ENCODE measurements at regions not wholly inside any gene's neighbourhood (a gene's known extent, or its start where the extent isn't known, plus 50 kb on each side); places are given as distances from the start of the nearest gene placed in this dataset.

- DNase-seq (ENCODE audit: low spot score) = no peak
- Histone ChIP-seq H3K27me3 (ENCODE audit: insufficient read depth) (no peaks in the 10 kb centered on the region), H3K79me2 (replicated peaks; ENCODE audit: insufficient read depth) (peaks cover 58% of the 10 kb centered on the region), H3K4me2 (no peak overlapping the region), H3K27ac (ENCODE audit: low read depth) (no peak overlapping the region), H4K20me1 (replicated peaks; ENCODE audit: insufficient read depth) (peaks cover 4% of the 10 kb centered on the region; the same call in 1 of the 2 replicates), H3K9me2 (ENCODE audit: insufficient read depth) (0 out of 2 replicates have a peak, but pooled peaks cover 3% of the 10 kb centered on the region), H3K36me3 (ENCODE audit: insufficient read depth) (no peaks in the 10 kb centered on the region), H3K4me3 (no peak overlapping the region), H3F3A (replicated peaks; ENCODE audit: low read depth) (no peaks in the 10 kb centered on the region), H2AFZ (no peak overlapping the region), H3K4me1 (ENCODE audit: insufficient read depth) (peaks cover 10% of the 10 kb centered on the region; the same call in 1 of the 2 replicates)
- no peak for ATAC-seq
- Mint-ChIP-seq H3K27ac (no peak overlapping the region), H3K9me3 (no peaks in the 10 kb centered on the region; the same call in 2 of the 3 replicates), H3K4me3 (no peak overlapping the region), H3K4me1 (peaks cover 12% of the 10 kb centered on the region), H3K27me3 (ENCODE audit: insufficient read depth, low read depth, poor library complexity) (no peaks in the 10 kb centered on the region), H3K36me3 (ENCODE audit: low read depth) (peaks cover 17% of the 10 kb centered on the region)
- TF ChIP-seq NANOG (IDR thresholded peaks at IDR 0.05; ENCODE audit: borderline replicate concordance) = no peak
- no peak for TF ChIP-seq CTCF (conservative IDR thresholded peaks at IDR 0.05; ENCODE audit: low read depth in 2 of 2)
- no peak for TF ChIP-seq STAT1 (IDR thresholded peaks at IDR 0.05; ENCODE audit: unreplicated experiment)
- TF ChIP-seq POLR2AphosphoS5 (IDR thresholded peaks at IDR 0.05; ENCODE audit: low read depth) = no peak
- no peak for TF ChIP-seq EZH2 (IDR thresholded peaks at IDR 0.05; ENCODE audit: low read depth, unreplicated experiment)
- no peak for TF ChIP-seq ZNF114 (CRISPR knock-in tag; IDR thresholded peaks at IDR 0.05)
- TF ChIP-seq ZNF462 (CRISPR knock-in tag; IDR thresholded peaks at IDR 0.05) = no peak
- no peak for TF ChIP-seq CREB1 (CRISPR knock-in tag; IDR thresholded peaks at IDR 0.05; ENCODE audit: low read depth)
- no peak for TF ChIP-seq JUNB (IDR thresholded peaks at IDR 0.05; ENCODE audit: unreplicated experiment)
- no peak for TF ChIP-seq ZNF331 (CRISPR knock-in tag; IDR thresholded peaks at IDR 0.05; ENCODE audit: low read depth)
- no peak for TF ChIP-seq ETS1 (IDR thresholded peaks at IDR 0.05)
- no peak for TF ChIP-seq REST (IDR thresholded peaks at IDR 0.05; ENCODE audit: unreplicated experiment)
- TF ChIP-seq EZH2phosphoT487 (IDR thresholded peaks at IDR 0.05; ENCODE audit: unreplicated experiment) = no peak
Observed at GRCh38 chr6:158262082-158262481, 50.2 kb upstream of the TULP4 start.
